GM12874 (cell line): ENCODE measurements at regions not wholly inside any gene's neighbourhood (a gene's known extent, or its start where the extent isn't known, plus 50 kb on each side); places are given as distances from the start of the nearest gene placed in this dataset.

Source experiments
- CTCF ChIP-seq: IDR thresholded peaks from 2 replicates; pipeline ENCODE4 v1.5.1; 2011; ENCODE audit warnings: low read depth, mild to moderate bottlenecking, control low read depth, low read length, moderate library complexity; ENCODE audit not compliant: insufficient read depth

GRCh38 chr19:29454109-29454508 lies 71.7 kb upstream of the VSTM2B start:
- no peak for TF ChIP-seq CTCF

GRCh38 chr19:29457413-29457812 lies 68.4 kb upstream of the VSTM2B start:
- TF ChIP-seq CTCF: no peak

- TF ChIP-seq CTCF: peak; percentile 30; the same call in 1 of the 2 replicates
Observed at GRCh38 chr19:29467824-29468401, 57.9 kb upstream of the VSTM2B start.

GRCh38 chr19:29475469-29475868 lies 50.3 kb upstream of the VSTM2B start:
- TF ChIP-seq CTCF: no peak
